ENCODE measurements at regions not wholly inside any gene's neighbourhood (a gene's known extent, or its start where the extent isn't known, plus 50 kb on each side); places are given as distances from the start of the nearest gene placed in this dataset.

- TF ChIP-seq POLR2AphosphoS5 (IDR thresholded peaks at IDR 0.05; ENCODE audit: borderline replicate concordance, low read depth, low read length) (no peak), EZH2 (IDR thresholded peaks at IDR 0.05) (no peak), FOXP2 (optimal IDR thresholded peaks at IDR 0.05; ENCODE audit: control extremely low read depth, extremely low read length, insufficient read depth) (no peak)
Observed at GRCh38 chr13:99726282-99726894, 225.1 kb downstream of the TM9SF2 start.

All from SK-N-MC (cell line).